CD4-positive, alpha-beta T cell treated with Interleukin-2 at 100 ng/mL for 4 hours (primary cell): ENCODE measurements at regions not wholly inside any gene's neighbourhood (a gene's known extent, or its start where the extent isn't known, plus 50 kb on each side); places are given as distances from the start of the nearest gene placed in this dataset.
"Not testable (repeated sequence)": the region's sequence is repeated elsewhere in the genome, so short reads cannot be mapped to it uniquely, and the experiment has no call there.

Experiments
- DNase-seq: peaks from one replicate; pipeline ENCODE4 v3.0.0-alpha.2; 2020; ENCODE audit warnings: low spot score

DNA sequence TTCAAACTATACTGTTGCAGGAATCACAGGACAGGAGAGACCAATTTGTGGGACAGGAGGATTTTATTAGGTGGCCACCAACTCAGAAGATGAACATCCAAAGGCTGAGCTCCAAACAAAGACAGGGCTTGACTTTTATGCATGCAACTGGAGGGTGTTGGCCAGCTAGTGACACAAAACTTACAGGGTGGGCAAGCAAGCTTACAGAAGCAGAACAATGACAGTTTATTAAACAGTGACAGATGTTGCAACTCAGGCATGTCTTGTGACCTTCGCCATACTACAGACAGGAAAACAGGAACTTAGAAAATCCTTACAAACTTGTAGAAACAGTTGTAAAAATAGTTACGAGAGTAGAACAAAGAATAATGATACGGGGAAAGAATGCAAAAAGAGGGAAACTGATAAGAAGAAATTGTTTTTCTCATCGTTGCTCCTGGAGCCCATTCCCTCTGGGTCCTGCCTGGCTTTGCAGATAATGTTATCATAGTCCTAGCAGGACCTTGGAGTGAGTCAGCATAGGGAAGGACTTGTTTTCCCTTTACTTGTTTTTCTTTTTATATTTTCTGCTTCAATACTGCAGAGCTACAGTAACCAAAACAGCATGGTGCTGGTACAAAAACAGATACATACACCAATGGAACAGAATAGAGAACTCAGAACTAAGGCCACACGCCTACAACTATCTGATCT lies 2083.0 kb upstream of the ACO1 start:
- DNase-seq: no peak

GRCh38 chr9:30310711-30311110 lies 2073.7 kb upstream of the ACO1 start:
- no peak for DNase-seq

DNA sequence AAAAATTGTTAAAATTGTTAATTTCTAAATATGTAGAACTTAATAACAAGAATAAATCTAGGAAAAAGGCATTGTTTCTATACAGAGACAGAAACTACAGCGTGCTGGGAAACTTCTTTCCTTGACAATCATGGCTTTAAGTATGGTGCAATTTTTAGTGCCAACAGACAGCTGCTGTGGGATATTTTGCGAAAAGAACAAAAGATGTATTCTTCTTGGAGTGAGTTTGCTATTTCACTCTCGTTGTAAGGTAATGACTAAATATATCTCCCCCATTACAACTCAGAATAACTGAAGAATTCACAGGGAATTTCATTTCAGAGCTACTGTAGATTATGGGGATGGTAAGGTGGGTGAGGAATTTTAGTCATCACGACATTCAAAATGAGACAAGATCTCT lies 2055.0 kb upstream of the ACO1 start:
- DNase-seq: no peak

- DNase-seq: no peak
Measured at GRCh38 chr9:30348904-30349303, 2035.5 kb upstream of the ACO1 start.

DNA sequence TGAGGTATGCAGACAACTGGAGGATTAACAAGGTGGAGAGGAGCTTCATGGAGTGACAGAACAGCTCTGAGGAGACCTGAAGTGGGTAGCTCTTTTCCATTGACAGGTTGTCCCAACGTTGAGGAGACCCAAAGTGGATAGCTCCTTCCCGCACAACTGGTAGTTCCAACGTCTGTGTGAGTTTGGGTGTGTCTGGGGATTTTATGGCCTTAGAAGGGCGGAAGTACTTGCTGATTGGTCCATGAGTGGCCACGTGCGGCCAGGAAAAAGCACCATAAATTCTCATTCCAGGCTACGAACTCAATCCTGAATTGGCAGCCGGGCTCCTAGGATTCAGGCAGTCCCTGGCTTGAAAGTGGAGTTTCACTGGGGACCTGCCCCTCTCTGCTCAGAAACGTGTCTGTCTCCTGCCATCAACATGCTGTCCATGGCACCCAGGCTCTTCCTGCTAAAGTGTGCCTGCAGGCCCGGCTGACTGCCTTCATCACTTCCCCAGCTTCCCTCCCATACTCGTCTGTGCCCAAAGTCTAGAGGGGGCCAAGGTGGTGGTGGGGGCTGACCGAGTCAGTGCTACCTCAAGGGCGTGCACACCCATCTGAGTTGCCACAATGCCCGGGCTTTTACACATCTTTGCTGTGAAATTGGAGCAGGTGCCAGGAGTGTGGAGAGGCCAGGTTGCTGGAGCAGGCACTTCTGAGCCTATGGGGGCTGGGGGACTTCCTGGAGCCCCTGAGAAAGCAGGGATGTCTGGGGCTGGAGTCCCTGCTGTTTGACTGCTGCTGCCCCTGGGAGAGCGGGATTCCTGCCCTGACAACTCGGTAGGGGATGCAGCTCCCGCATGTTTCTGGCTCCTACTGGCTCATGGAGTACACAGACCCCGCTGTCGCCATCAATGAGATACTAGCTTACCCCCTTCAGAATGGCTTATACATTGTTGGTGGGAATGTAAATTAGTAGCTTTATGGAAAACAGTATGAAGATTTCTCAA lies 2034.6 kb upstream of the ACO1 start:
- no peak for DNase-seq

GRCh38 chr9:30356221-30356620 lies 2028.2 kb upstream of the ACO1 start:
- DNase-seq: no peak

- DNase-seq: no peak
Measured at GRCh38 chr9:30362373-30362772, 2022.1 kb upstream of the ACO1 start.

- DNase-seq: not testable (repeated sequence)
Measured at GRCh38 chr9:30366140-30366539, 2018.3 kb upstream of the ACO1 start.

- no peak for DNase-seq
Measured at GRCh38 chr9:30382271-30382670, 2002.2 kb upstream of the ACO1 start.

GRCh38 chr9:30410273-30410672 lies 1974.2 kb upstream of the ACO1 start:
- no peak for DNase-seq

GRCh38 chr9:30411571-30411970 lies 1972.9 kb upstream of the ACO1 start:
- DNase-seq: no peak

DNA sequence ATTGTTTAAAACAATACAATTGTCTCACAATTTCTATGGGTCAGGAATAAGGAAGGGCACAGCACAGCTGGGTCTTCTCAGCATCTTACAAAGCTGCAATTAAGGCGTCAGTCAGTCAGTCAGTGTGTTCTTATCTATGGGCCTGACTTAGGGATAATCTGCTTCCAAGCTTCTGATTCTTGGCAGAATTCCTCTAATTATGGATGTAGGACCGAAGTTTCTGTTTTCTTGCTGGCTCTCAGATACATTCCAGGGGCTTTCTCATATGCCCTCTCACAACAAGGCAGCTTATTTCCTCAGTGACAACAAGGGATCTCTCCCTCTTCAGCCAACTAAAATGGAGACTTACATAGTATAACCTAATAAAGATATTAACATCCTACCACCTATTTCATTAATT lies 1925.3 kb upstream of the ACO1 start:
- DNase-seq: no peak

GRCh38 chr9:30476826-30477225 lies 1907.6 kb upstream of the ACO1 start:
- no peak for DNase-seq

DNA sequence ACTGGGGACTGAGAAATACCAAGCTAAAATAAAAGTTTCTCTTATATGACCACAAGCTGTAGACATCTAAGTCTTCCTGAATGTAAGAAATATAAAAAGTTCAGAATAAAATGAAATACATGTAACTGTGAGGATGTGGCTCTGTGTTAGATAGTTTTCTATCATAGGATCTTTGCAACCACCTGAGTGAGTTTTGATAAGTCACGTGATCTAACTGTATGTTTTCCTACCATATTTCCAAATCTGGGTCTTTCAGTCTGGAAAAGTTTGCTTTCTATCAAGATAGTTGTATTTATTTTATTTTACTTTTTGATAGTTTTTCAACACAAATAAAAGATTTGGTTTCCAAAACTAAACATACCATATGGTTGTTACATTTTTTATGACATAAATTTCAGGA lies 1905.8 kb upstream of the ACO1 start:
- DNase-seq: no peak

DNA sequence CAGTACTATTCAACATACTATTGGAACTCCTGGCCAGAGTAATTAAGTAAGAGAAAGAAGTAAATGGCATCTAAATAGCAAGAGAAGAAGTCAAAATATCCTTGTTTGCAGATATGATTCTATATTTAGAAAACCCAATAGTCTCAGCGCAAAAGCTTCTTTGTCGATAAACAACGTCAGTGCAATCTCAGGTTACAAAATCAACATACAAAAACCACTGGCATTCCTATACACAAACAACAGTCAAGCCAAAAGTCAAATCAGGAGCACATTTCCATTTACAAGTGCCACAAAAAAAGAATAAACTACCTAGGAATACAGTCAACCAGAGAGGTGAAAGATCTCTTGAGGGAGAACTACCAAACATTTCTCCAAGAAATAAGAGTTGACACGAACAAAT lies 1901.9 kb upstream of the ACO1 start:
- DNase-seq: no peak

GRCh38 chr9:30484690-30485089 lies 1899.8 kb upstream of the ACO1 start:
- no peak for DNase-seq

- no peak for DNase-seq
Measured at GRCh38 chr9:30504502-30504905, 1879.9 kb upstream of the ACO1 start.

GRCh38 chr9:30505311-30505710 lies 1879.1 kb upstream of the ACO1 start:
- DNase-seq: no peak

DNA sequence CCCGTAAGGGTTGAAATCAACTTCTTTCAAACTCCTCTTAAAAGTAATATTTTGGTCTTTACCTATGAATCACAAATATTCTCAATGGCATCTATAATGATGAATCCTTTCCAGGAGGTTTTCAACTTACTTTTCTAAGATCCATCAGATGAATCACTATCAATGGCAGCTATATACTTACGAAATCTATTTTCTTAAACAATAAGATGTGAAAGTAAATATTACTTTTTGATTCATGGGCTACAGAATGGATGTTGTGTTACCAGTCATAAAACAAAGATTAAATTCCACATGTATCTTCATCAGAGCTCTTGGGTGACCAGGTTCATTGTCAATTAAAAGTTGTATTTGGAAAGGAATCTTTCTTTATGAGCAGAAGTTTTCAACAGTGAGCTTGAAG lies 1877.7 kb upstream of the ACO1 start:
- no peak for DNase-seq

DNA sequence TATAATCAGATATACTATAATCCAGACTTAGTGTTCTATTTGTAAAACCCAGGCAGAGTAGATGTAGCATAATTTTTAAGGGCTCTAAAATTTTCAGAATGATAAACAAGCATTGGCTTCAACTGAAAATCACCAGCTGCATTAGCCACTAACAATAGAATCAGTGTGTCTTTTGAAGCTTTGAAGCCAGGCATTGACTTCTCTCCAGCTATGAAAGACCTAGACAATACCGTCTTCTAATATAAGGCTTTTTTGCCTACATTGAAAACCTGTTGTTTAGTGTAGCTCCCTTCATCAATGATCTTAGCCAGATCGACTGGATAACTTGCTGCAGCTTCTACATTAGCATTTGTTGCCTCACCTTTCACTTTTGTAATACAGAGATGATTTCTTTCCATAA lies 1877.3 kb upstream of the ACO1 start:
- no peak for DNase-seq

GRCh38 chr9:30511666-30512065 lies 1872.8 kb upstream of the ACO1 start:
- DNase-seq: no peak

- DNase-seq: no peak
Measured at GRCh38 chr9:30519166-30519565, 1865.3 kb upstream of the ACO1 start.

DNA sequence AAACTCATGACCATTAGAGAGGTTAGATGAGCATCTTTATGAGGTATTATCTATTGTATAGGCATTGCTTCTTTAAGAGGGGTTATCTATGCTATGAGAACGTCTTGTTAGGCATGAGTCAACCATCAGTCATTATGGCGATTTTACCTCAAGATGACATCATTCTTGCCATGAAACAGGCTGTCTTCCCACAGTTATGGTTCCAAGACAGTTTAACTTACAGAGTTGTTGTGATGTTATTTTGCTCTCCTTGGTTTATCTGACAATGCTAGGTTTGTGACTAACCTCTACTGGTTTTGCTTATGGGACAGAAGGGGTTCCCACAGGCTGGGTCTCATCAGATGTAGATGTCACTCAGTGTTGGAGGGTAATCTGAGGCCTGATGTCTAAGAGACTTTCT lies 1864.7 kb upstream of the ACO1 start:
- no peak for DNase-seq
